Dedifferentiated amniotic fluid mesenchymal stem cell (primary cell): ENCODE measurements at regions not wholly inside any gene's neighbourhood (a gene's known extent, or its start where the extent isn't known, plus 50 kb on each side); places are given as distances from the start of the nearest gene placed in this dataset.
"Not testable (repeated sequence)": the region's sequence is repeated elsewhere in the genome, so short reads cannot be mapped to it uniquely, and the experiment has no call there.

ENCODE experiments used
- DNase-seq: peaks from one replicate; pipeline ENCODE4 v3.0.0-alpha.2; 2016; ENCODE audit errors: extremely low spot score

- DNase-seq = peak; percentile 19
Measured at GRCh38 chr2:43071599-43072550, 154.5 kb downstream of the ZFP36L2 start.

- no peak for DNase-seq
Measured at GRCh38 chr2:43070676-43071502, 155.5 kb downstream of the ZFP36L2 start.

- DNase-seq = no peak
Measured at GRCh38 chr2:43070030-43070429, 156.4 kb downstream of the ZFP36L2 start.

GRCh38 chr2:43068631-43069517, 157.5 kb downstream of the ZFP36L2 start:
- no peak for DNase-seq

- DNase-seq = no peak
Measured at GRCh38 chr2:43068041-43068533, 158.3 kb downstream of the ZFP36L2 start.

- DNase-seq = no peak
Measured at GRCh38 chr2:43067254-43068040, 159.0 kb downstream of the ZFP36L2 start.

- DNase-seq = not testable (repeated sequence)
Measured at GRCh38 chr2:43066541-43067253, 159.7 kb downstream of the ZFP36L2 start.

- no peak for DNase-seq
Measured at GRCh38 chr2:43065871-43066270, 160.5 kb downstream of the ZFP36L2 start.

- DNase-seq = no peak
Measured at GRCh38 chr2:43065036-43065435, 161.4 kb downstream of the ZFP36L2 start.

GRCh38 chr2:43063096-43063495, 163.3 kb downstream of the ZFP36L2 start:
- DNase-seq = not testable (repeated sequence)

GRCh38 chr2:43062058-43062457, 164.3 kb downstream of the ZFP36L2 start:
- DNase-seq = no peak

GRCh38 chr2:43060390-43061016, 165.9 kb downstream of the ZFP36L2 start:
- DNase-seq = no peak

- peak; percentile 93 for DNase-seq
Measured at GRCh38 chr2:43059183-43059897, 167.1 kb downstream of the ZFP36L2 start.

- DNase-seq = no peak
Measured at GRCh38 chr2:43058726-43059110, 167.7 kb downstream of the ZFP36L2 start.

GRCh38 chr2:43057742-43058725, 168.4 kb downstream of the ZFP36L2 start:
- no peak for DNase-seq

GRCh38 chr2:43057026-43057741, 169.2 kb downstream of the ZFP36L2 start:
- no peak for DNase-seq

- DNase-seq = no peak
Measured at GRCh38 chr2:43055985-43056384, 170.4 kb downstream of the ZFP36L2 start.
